HEK293 (cell line): ENCODE measurements at regions not wholly inside any gene's neighbourhood (a gene's known extent, or its start where the extent isn't known, plus 50 kb on each side); places are given as distances from the start of the nearest gene placed in this dataset.

ENCODE experiments used
- CTCF ChIA-PET: fragments of 350-600 bp; formaldehyde crosslinking; extraction: SDS; loops from one replicate; lab custom pipeline; 2021; ENCODE audit warnings: antibody characterized with exemption; lab: Yijun Ruan, JAX
- POLR2A ChIA-PET: fragments of 300-600 bp; formaldehyde crosslinking; extraction: SDS; loops from one replicate; lab custom pipeline; 2020; ENCODE audit warnings: antibody characterized with exemption, inconsistent platforms; lab: Yijun Ruan, JAX
- H3K27ac ChIP-seq: fragments of 200-500 bp; sonication (Bioruptor generic); 2 replicates; pipeline ENCODE4 v1.5.1; 2014; ENCODE audit warnings: low read depth, low read length, control low read depth, inconsistent platforms; ENCODE audit errors: extremely low read depth
- H3K36me3 ChIP-seq, 2 experiments: fragments of 200-500 bp in 1 of 2; sonication (Bioruptor generic) in 1 of 2; 1 replicate in 1 of 2; 2 replicates in 1 of 2; pipeline ENCODE4 v1.5.1; 2014 to 2017; ENCODE audit warnings: inconsistent platforms in 2 of 2, low read length in 2 of 2; ENCODE audit not compliant: control insufficient read depth in 2 of 2, insufficient read depth in 1 of 2
- H3K4me1 ChIP-seq: fragments of 200-500 bp; sonication (Bioruptor generic); 2 replicates; pipeline ENCODE4 v1.5.1; 2014; ENCODE audit warnings: mild to moderate bottlenecking, low read length, inconsistent platforms; ENCODE audit not compliant: control insufficient read depth, insufficient read depth
- H3K4me3 ChIP-seq: 2 replicates; pipeline ENCODE4 v1.5.1; 2011; ENCODE audit warnings: low read depth, mild to moderate bottlenecking, control low read depth, low read length, moderate library complexity
- H3K9me3 ChIP-seq: fragments of 200-500 bp; sonication (Bioruptor generic); 2 replicates; pipeline ENCODE4 v1.5.1; 2014; ENCODE audit warnings: low read depth, low read length, inconsistent platforms; ENCODE audit not compliant: control insufficient read depth, insufficient read depth
- GLI2 ChIP-seq: fragments of 450-650 bp; formaldehyde crosslinking; IDR thresholded peaks from 2 replicates; pipeline ENCODE4; 2017; ENCODE audit warnings: missing biosample characterization, missing genetic modification characterization, low read depth, borderline replicate concordance
- GLI4 ChIP-seq: fragments of 450-650 bp; formaldehyde crosslinking; IDR thresholded peaks from 2 replicates; pipeline ENCODE4 v1.5.1; 2016; ENCODE audit warnings: missing biosample characterization, missing genetic modification characterization
- HOXA7 ChIP-seq: sonication (generic); formaldehyde crosslinking; IDR thresholded peaks from 2 replicates; pipeline ENCODE4 v1.8.1; 2022; ENCODE audit warnings: missing genetic modification reagents, borderline replicate concordance
- HOXD13 ChIP-seq: sonication (generic); formaldehyde crosslinking; IDR thresholded peaks from 2 replicates; pipeline ENCODE4 v1.8.0; 2022; ENCODE audit warnings: missing genetic modification reagents, borderline replicate concordance
- KLF9 ChIP-seq: fragments of 450-650 bp; formaldehyde crosslinking; IDR thresholded peaks from 2 replicates; pipeline ENCODE4 v1.5.1; 2016; ENCODE audit warnings: missing biosample characterization, missing genetic modification characterization, low read depth
- TRIM28 ChIP-seq: IDR thresholded peaks from 2 replicates; pipeline ENCODE4 v1.6.1; 2011; ENCODE audit warnings: low read length, control low read depth, borderline replicate concordance
- YY2 ChIP-seq: fragments of 450-650 bp; formaldehyde crosslinking; IDR thresholded peaks from 2 replicates; pipeline ENCODE4 v1.5.1; 2016; ENCODE audit warnings: missing biosample characterization, missing genetic modification characterization
- ZBTB48 ChIP-seq: fragments of 450-650 bp; formaldehyde crosslinking; IDR thresholded peaks from 2 replicates; pipeline ENCODE4 v1.5.1; 2016; ENCODE audit warnings: missing biosample characterization, missing genetic modification characterization
- ZFP69B ChIP-seq: fragments of 450-650 bp; formaldehyde crosslinking; IDR thresholded peaks from 2 replicates; pipeline ENCODE4 v1.5.1; 2016; ENCODE audit warnings: missing biosample characterization, missing genetic modification characterization
- ZNF10 ChIP-seq: fragments of 450-650 bp; formaldehyde crosslinking; IDR thresholded peaks from 2 replicates; pipeline ENCODE4 v1.5.1; 2017; ENCODE audit warnings: missing biosample characterization, missing genetic modification characterization
- ZNF112 ChIP-seq: fragments of 450-650 bp; formaldehyde crosslinking; IDR thresholded peaks from 2 replicates; pipeline ENCODE4 v1.5.0; 2017; ENCODE audit warnings: missing biosample characterization, missing genetic modification characterization
- ZNF140 ChIP-seq: fragments of 450-650 bp; formaldehyde crosslinking; IDR thresholded peaks from 2 replicates; pipeline ENCODE4 v1.5.1; 2016; ENCODE audit warnings: missing biosample characterization, missing genetic modification characterization
- ZNF24 ChIP-seq: fragments of 450-650 bp; formaldehyde crosslinking; IDR thresholded peaks from 2 replicates; pipeline ENCODE4 v1.5.1; 2016; ENCODE audit warnings: missing biosample characterization, missing genetic modification characterization
- ZNF354C ChIP-seq: fragments of 450-650 bp; formaldehyde crosslinking; IDR thresholded peaks from 2 replicates; pipeline ENCODE4 v1.5.1; 2016; ENCODE audit warnings: missing biosample characterization, missing genetic modification characterization, low read depth, borderline replicate concordance
- ZNF416 ChIP-seq: fragments of 450-650 bp; formaldehyde crosslinking; IDR thresholded peaks from 2 replicates; pipeline ENCODE4 v1.5.1; 2016; ENCODE audit warnings: missing biosample characterization, missing genetic modification characterization
- ZNF600 ChIP-seq: fragments of 450-650 bp; formaldehyde crosslinking; IDR thresholded peaks from 2 replicates; pipeline ENCODE4 v1.5.1; 2016; ENCODE audit warnings: missing biosample characterization, missing genetic modification characterization
- ZNF654 ChIP-seq: fragments of 450-650 bp; formaldehyde crosslinking; IDR thresholded peaks from 2 replicates; pipeline ENCODE4 v1.5.1; 2016; ENCODE audit warnings: low read depth, missing biosample characterization, missing genetic modification characterization
- ZNF660 ChIP-seq: fragments of 450-650 bp; IDR thresholded peaks from 2 replicates; pipeline ENCODE4 v1.5.1; 2018; ENCODE audit warnings: missing biosample characterization, mild to moderate bottlenecking, missing genetic modification characterization
- ZNF677 ChIP-seq: fragments of 450-650 bp; IDR thresholded peaks from 2 replicates; pipeline ENCODE4 v1.5.0; 2018; ENCODE audit warnings: missing biosample characterization, mild to moderate bottlenecking, missing genetic modification characterization, moderate library complexity
- ZNF76 ChIP-seq: fragments of 450-650 bp; formaldehyde crosslinking; IDR thresholded peaks from 2 replicates; pipeline ENCODE4; 2016; ENCODE audit warnings: low read depth, missing biosample characterization, missing genetic modification characterization, borderline replicate concordance
- ZNF843 ChIP-seq: fragments of 450-650 bp; formaldehyde crosslinking; IDR thresholded peaks from 2 replicates; pipeline ENCODE4 v1.5.1; 2016; ENCODE audit warnings: missing biosample characterization, missing genetic modification characterization
- ZSCAN16 ChIP-seq: fragments of 450-650 bp; formaldehyde crosslinking; IDR thresholded peaks from 2 replicates; pipeline ENCODE4 v1.5.1; 2016; ENCODE audit warnings: missing biosample characterization, missing genetic modification characterization
- TF ChIP-seq, protein P1 (sequence below): fragments of 450-650 bp; formaldehyde crosslinking; IDR thresholded peaks from 2 replicates; pipeline ENCODE4 v1.5.1; 2016; ENCODE audit warnings: missing biosample characterization, missing genetic modification characterization
- TF ChIP-seq, protein P2 (sequence below): fragments of 450-650 bp; formaldehyde crosslinking; IDR thresholded peaks from 2 replicates; pipeline ENCODE4; 2016; ENCODE audit warnings: missing biosample characterization, missing genetic modification characterization
- TF ChIP-seq, protein P3 (sequence below): fragments of 450-650 bp; formaldehyde crosslinking; IDR thresholded peaks from 2 replicates; pipeline ENCODE4 v1.5.1; 2017; ENCODE audit warnings: missing biosample characterization, missing genetic modification characterization

DNA sequence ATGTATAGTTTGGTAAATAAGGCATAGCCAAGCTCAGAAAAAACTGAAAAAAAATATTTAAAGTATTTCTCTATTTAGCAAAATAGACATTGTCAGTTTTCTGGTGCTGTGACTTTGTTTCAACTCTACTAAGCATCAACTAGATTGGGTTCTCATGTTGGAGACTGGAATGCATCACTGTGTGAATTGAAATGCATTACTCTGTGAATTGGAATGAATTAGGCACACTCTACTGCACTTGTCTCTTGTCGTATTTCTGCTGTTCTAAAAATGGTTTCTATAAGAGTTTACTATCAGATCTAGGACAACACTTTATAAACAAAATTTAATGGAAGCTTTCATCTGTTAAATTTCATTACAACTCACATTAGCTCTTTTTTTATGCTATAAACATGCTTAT lies 1772.2 kb downstream of the MAT2B start (continued):
- TF ChIP-seq, protein P1, sequence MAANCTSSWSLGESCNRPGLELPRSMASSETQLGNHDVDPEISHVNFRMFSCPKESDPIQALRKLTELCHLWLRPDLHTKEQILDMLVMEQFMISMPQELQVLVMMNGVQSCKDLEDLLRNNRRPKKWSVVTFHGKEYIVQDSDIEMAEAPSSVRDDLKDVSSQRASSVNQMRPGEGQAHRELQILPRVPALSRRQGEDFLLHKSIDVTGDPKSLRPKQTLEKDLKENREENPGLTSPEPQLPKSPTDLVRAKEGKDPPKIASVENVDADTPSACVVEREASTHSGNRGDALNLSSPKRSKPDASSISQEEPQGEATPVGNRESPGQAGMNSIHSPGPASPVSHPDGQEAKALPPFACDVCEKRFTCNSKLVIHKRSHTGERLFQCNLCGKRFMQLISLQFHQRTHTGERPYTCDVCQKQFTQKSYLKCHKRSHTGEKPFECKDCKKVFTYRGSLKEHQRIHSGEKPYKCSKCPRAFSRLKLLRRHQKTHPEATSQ: no peak
- TF ChIP-seq, protein P2, sequence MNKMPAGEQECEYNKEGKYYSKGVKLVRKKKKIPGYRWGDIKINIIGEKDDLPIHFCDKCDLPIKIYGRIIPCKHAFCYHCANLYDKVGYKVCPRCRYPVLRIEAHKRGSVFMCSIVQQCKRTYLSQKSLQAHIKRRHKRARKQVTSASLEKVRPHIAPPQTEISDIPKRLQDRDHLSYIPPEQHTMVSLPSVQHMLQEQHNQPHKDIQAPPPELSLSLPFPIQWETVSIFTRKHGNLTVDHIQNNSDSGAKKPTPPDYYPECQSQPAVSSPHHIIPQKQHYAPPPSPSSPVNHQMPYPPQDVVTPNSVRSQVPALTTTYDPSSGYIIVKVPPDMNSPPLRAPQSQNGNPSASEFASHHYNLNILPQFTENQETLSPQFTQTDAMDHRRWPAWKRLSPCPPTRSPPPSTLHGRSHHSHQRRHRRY: no peak
- TF ChIP-seq ZNF660 (tag by site-specific recombination) (no peak), KLF9 (tag by site-specific recombination) (no peak), ZNF843 (tag by site-specific recombination) (no peak), ZNF112 (no peak), HOXD13 (CRISPR knock-in tag) (no peak), ZNF140 (tag by site-specific recombination) (no peak), ZNF677 (tag by site-specific recombination) (no peak), HOXA7 (CRISPR knock-in tag) (no peak)
- TF ChIP-seq, all 188 proteins: peak for 0

DNA sequence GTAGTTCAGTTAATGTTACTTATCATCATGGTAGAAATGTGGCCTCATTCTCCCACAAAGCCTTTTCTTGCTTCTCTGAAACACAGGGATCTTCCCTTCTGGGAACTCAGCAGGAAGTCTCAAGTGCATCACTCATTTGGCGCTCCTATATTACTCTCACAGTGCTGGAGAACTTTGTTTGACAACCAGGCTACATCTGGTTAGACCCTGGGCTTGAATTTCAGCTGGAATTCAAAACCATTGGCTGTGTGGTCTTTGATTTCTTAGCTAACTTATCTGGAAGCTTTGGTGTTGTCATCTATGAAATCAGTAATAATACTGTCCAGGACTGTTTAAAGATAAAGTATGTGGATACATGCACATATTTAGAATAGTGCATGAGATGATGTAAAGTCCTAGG lies 1777.1 kb downstream of the MAT2B start:
- CTCF ChIA-PET: no interaction called here
- POLR2A ChIA-PET: no interaction called here
- Histone ChIP-seq H3K4me3 (no peak overlapping the region), H3K27ac (no peak overlapping the region), H3K36me3 (no peaks in the 10 kb centered on the region), H3K4me1 (no peaks in the 10 kb centered on the region), H3K9me3 (no peaks in the 10 kb centered on the region)
- TF ChIP-seq ZNF600 (tag by site-specific recombination) (no peak), ZNF24 (no peak), ZFP69B (tag by site-specific recombination) (no peak)

DNA sequence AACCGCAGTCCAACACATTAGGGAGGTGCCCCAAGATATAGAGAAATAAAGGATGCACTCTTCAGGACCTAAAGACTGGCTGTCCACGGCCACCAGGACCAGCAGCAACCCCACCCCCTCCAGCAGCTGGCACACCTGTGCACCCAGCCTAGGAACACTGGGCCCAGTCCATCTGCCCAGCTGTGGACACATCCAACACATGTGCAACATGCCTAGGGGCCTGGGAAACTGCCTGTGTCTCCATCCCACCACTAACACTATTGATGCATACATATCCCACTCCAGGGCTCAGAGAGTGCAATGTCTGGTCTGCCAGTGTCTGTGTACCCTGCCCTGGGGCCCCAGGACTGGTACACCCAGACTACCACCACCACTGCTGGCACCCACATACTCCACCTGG lies 1781.3 kb downstream of the MAT2B start:
- Histone ChIP-seq H3K4me1 (no peaks in the 10 kb centered on the region), H3K36me3 (no peaks in the 10 kb centered on the region), H3K4me3 (no peak overlapping the region), H3K27ac (no peak overlapping the region), H3K9me3 (no peaks in the 10 kb centered on the region)
- TF ChIP-seq ZSCAN16 (tag by site-specific recombination) (no peak), ZNF10 (tag by site-specific recombination) (no peak), ZNF843 (tag by site-specific recombination) (no peak), YY2 (tag by site-specific recombination) (no peak), TRIM28 (no peak), ZNF140 (tag by site-specific recombination) (no peak), GLI2 (tag by site-specific recombination) (no peak), ZNF76 (no peak), ZBTB48 (tag by site-specific recombination) (no peak), ZNF416 (tag by site-specific recombination) (no peak), GLI4 (no peak), ZNF654 (tag by site-specific recombination) (no peak), ZNF354C (tag by site-specific recombination) (no peak)
- TF ChIP-seq, protein P3, sequence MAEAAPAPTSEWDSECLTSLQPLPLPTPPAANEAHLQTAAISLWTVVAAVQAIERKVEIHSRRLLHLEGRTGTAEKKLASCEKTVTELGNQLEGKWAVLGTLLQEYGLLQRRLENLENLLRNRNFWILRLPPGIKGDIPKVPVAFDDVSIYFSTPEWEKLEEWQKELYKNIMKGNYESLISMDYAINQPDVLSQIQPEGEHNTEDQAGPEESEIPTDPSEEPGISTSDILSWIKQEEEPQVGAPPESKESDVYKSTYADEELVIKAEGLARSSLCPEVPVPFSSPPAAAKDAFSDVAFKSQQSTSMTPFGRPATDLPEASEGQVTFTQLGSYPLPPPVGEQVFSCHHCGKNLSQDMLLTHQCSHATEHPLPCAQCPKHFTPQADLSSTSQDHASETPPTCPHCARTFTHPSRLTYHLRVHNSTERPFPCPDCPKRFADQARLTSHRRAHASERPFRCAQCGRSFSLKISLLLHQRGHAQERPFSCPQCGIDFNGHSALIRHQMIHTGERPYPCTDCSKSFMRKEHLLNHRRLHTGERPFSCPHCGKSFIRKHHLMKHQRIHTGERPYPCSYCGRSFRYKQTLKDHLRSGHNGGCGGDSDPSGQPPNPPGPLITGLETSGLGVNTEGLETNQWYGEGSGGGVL: no peak
- ChIA-PET CTCF (no interaction called here), POLR2A (no interaction called here)
